SK-N-MC (cell line): ENCODE measurements at regions not wholly inside any gene's neighbourhood (a gene's known extent, or its start where the extent isn't known, plus 50 kb on each side); places are given as distances from the start of the nearest gene placed in this dataset.

ENCODE experiments used
- EZH2 ChIP-seq: fragments of 200-600 bp; sonication (generic); IDR thresholded peaks from one replicate; pipeline ENCODE4 v1.6.1; 2017; ENCODE audit warnings: antibody characterized with exemption
- FOXP2 ChIP-seq: optimal IDR thresholded peaks from 2 replicates; pipeline ENCODE3; 2011; ENCODE audit warnings: mild to moderate bottlenecking, moderate library complexity; ENCODE audit not compliant: insufficient read depth; ENCODE audit errors: extremely low read length, control extremely low read depth
- POLR2AphosphoS5 ChIP-seq: IDR thresholded peaks from 2 replicates; pipeline ENCODE4 v1.6.1; 2012; ENCODE audit warnings: mild to moderate bottlenecking, low read depth, low read length, borderline replicate concordance

DNA sequence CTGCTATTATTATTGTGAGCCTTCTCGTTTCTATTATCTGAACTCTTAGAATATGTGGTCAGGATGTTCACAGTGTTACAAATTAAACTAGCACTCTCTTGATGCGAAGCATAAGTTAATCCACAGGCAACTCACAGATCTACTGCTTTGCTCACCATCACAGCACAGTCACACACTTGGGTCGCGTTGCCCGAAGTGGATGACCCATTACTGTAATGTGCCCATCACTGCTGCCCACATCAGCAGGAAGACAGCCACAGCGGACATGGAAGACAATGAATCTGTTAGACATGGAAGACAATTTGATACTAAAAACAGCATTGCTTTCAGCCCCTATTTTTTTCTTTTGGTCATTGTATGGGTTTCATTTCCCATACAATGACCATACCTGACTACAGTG, 216.4 kb upstream of the B3GAT1 start:
- no peak for TF ChIP-seq POLR2AphosphoS5
- no peak for TF ChIP-seq EZH2
- TF ChIP-seq FOXP2: no peak
